Activated naive CD8-positive, alpha-beta T cell treated with anti-CD3 and anti-CD28 coated beads for 36 hours (primary cell): ENCODE measurements at regions not wholly inside any gene's neighbourhood (a gene's known extent, or its start where the extent isn't known, plus 50 kb on each side); places are given as distances from the start of the nearest gene placed in this dataset.

Experiments
- DNase-seq: peaks from one replicate; pipeline ENCODE4 v3.0.0; 2021
- H3K27ac Mint-ChIP-seq: one replicate; pipeline ENCODE4 v1.8.0; 2022; ENCODE audit warnings: mild to moderate bottlenecking, moderate library complexity, mixed read lengths
- H3K27me3 Mint-ChIP-seq: one replicate; pipeline ENCODE4 v1.8.0; 2022; ENCODE audit warnings: mild to moderate bottlenecking, mixed read lengths
- H3K36me3 Mint-ChIP-seq: one replicate; pipeline ENCODE4 v1.8.0; 2021; ENCODE audit warnings: mild to moderate bottlenecking, mixed read lengths
- H3K4me1 Mint-ChIP-seq: one replicate; pipeline ENCODE4 v1.8.0; 2021; ENCODE audit warnings: mixed read lengths
- H3K4me3 Mint-ChIP-seq: one replicate; pipeline ENCODE4 v1.8.0; 2022; ENCODE audit warnings: mild to moderate bottlenecking, moderate library complexity, mixed read lengths
- H3K9me3 Mint-ChIP-seq: one replicate; pipeline ENCODE4 v1.8.0; 2022; ENCODE audit warnings: mixed read lengths

DNA sequence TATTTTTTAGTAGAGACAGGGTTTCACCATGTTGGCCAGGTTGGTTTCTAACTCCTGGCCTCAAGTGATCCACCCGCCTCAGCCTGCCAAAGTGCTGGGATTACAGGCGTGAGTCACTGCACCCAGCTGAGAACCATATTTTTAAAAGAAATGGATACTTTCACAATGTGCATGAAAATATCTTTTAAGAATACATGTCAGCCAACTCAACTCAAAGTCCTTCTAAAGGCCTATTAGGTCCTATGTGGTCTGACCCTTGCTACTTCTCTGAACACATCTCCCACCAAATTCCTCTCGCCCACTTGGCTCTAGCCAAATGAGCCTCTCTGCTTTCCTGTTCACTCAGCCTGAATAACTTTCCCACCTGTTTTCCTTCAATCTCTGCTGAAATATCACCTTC is 119.6 kb downstream of the MTX2 start:
- DNase-seq, result no peak
- no peaks in the 10 kb centered on the region for H3K9me3 Mint-ChIP-seq
- peaks cover 39% of the 10 kb centered on the region for H3K27me3 Mint-ChIP-seq
- H3K27ac Mint-ChIP-seq, result no peak overlapping the region
- H3K36me3 Mint-ChIP-seq, result no peaks in the 10 kb centered on the region
- H3K4me3 Mint-ChIP-seq, result no peak overlapping the region
- no peaks in the 10 kb centered on the region for H3K4me1 Mint-ChIP-seq

DNA sequence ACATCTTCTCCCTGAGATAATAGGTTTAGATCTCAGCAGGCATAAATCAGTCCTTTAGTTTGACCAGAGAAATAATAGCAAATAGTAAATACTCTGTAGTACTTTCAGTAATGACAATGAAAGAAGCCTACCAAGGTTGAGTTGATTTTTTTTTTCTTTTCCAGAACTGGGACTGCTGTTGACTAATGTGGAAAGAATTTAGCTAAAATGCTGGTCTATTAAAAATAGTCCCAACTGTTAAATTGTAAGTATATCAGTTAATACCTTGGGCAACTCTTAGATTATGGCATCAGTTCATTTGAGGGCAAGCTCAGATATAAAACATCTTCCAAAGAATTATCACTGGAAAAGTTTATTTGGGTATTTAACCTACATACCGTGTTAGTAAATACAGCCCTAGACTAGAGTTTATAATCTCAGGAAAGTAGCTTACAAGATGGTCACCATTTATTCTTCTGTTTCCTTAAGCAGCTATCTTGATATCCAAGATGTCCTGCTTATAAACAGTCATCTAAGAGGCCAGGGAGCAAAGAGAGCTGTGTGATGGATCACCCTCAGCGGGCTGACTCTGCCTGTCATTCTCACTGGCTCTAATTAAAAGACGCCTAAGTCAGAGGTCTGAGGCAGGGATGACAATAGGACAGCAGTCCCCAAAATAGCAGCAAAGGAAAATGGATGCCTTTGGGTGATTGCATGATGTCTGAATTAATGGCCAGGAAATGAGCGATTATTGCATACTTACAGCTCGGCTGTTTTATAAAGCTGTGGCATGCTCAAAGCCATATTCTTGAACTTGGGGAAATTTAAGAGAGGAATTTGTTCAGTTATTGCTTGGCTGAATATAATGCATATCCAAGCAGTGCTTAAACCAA is 121.3 kb downstream of the MTX2 start:
- Mint-ChIP-seq H3K9me3 (no peaks in the 10 kb centered on the region), H3K4me3 (no peak overlapping the region), H3K27ac (no peak overlapping the region), H3K36me3 (no peaks in the 10 kb centered on the region), H3K4me1 (no peaks in the 10 kb centered on the region), H3K27me3 (peaks cover 44% of the 10 kb centered on the region)
- no peak for DNase-seq

DNA sequence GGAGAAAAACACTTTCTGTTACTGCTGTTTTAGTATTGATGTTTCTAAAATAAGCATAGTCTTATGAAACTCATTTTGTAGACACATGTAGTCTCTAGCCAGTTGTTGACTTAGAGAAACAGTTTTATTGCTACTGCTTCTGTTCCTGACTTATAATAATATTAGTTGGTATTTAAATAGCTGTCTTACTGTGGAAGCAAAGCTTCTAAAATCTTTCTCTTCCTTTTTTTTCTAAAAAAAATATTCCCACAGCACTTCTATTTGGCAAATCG is 121.8 kb downstream of the MTX2 start:
- DNase-seq, result no peak
- no peaks in the 10 kb centered on the region for H3K4me1 Mint-ChIP-seq
- H3K27ac Mint-ChIP-seq, result no peak overlapping the region
- no peak overlapping the region for H3K4me3 Mint-ChIP-seq
- no peaks in the 10 kb centered on the region for H3K9me3 Mint-ChIP-seq
- H3K36me3 Mint-ChIP-seq, result no peaks in the 10 kb centered on the region
- H3K27me3 Mint-ChIP-seq, result peaks cover 45% of the 10 kb centered on the region

DNA sequence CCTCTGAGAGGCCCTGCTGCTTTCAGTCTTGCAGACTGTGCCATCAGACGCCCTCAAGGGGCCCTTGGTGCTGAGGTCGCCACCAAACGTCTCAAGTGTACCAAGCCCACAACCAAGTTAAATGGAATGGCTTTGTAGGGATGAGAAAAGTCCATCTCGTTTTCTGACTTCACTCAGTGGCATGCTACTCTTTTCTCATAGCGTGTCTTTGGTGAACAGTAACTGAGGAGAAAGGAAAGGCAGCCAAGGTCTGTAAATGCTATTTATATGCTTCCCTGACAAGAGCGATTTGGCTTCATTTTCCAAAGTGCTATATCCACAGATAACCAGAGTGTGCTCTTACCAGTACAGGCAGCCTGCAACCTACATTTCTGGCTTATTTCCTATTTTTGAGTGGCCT is 123.0 kb downstream of the MTX2 start:
- H3K27ac Mint-ChIP-seq, result no peak overlapping the region
- H3K36me3 Mint-ChIP-seq, result no peaks in the 10 kb centered on the region
- H3K9me3 Mint-ChIP-seq, result no peaks in the 10 kb centered on the region
- H3K4me1 Mint-ChIP-seq, result no peaks in the 10 kb centered on the region
- H3K27me3 Mint-ChIP-seq, result peaks cover 43% of the 10 kb centered on the region
- no peak overlapping the region for H3K4me3 Mint-ChIP-seq
- DNase-seq, result no peak

DNA sequence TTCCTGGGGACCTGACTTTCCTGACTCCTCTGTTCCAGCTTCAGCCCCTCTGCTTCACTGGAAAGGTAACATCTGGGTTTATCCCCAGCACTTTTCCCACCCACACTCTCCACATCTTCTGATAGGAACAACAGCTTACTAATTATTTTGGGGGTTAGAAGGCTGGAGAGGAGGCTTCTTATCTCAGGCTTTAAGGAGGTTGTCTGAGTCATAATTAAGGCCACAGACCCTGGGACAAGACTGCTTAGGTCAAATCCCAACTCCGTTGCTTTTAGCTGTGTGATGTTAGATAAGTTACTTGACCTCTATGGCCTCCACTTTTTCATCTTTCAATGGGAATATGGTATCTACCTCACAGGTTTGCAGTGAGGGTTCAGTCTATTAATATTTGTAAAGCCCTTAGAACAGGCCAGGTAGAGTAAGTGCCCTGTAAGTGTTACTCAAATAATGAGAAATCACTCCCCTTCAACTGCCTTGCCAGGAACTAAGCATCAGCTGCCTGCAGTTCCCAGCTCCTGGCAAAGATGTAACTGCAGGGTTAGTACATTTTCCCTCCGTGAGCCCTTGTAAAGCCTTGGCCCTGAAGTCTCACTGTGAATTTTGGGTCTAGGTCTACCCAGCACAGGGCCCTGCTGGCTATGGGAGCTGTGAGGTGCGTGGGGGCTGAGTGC is 123.6 kb downstream of the MTX2 start:
- H3K4me1 Mint-ChIP-seq, result no peaks in the 10 kb centered on the region
- H3K27me3 Mint-ChIP-seq, result peaks cover 46% of the 10 kb centered on the region
- H3K9me3 Mint-ChIP-seq, result no peaks in the 10 kb centered on the region
- no peak overlapping the region for H3K27ac Mint-ChIP-seq
- DNase-seq, result no peak
- no peak overlapping the region for H3K4me3 Mint-ChIP-seq
- no peaks in the 10 kb centered on the region for H3K36me3 Mint-ChIP-seq

DNA sequence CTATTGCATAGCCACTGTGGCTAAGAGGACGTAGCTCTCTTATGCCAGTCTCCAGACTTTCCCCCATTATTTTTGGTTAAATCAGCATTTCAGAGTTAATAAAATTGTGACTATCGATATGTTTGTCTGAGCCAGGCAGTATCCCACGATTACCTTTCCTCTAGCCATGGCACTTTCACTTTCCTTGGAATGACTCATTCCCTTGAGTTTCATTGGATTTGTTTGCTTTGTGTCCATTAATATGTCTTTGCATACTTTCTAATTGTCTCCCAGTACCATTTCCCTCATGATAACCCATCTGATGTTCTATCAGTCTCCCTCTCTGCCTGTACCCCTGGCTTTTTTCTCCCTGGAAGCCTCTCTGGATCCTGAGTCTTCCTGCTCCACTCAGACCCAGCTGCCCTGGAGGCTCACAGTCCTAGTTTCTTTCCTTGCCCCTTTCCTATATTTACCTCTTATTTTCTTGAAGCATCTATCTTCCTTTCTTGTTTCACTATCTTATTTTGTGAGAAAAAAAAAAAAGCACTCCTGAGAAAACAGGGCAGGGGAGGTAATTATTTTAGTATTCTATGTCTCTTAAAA is 126.1 kb downstream of the MTX2 start:
- DNase-seq, result no peak
- Mint-ChIP-seq H3K27me3 (peaks cover 46% of the 10 kb centered on the region), H3K27ac (no peak overlapping the region), H3K4me3 (no peak overlapping the region), H3K9me3 (no peaks in the 10 kb centered on the region), H3K36me3 (no peaks in the 10 kb centered on the region), H3K4me1 (no peaks in the 10 kb centered on the region)

DNA sequence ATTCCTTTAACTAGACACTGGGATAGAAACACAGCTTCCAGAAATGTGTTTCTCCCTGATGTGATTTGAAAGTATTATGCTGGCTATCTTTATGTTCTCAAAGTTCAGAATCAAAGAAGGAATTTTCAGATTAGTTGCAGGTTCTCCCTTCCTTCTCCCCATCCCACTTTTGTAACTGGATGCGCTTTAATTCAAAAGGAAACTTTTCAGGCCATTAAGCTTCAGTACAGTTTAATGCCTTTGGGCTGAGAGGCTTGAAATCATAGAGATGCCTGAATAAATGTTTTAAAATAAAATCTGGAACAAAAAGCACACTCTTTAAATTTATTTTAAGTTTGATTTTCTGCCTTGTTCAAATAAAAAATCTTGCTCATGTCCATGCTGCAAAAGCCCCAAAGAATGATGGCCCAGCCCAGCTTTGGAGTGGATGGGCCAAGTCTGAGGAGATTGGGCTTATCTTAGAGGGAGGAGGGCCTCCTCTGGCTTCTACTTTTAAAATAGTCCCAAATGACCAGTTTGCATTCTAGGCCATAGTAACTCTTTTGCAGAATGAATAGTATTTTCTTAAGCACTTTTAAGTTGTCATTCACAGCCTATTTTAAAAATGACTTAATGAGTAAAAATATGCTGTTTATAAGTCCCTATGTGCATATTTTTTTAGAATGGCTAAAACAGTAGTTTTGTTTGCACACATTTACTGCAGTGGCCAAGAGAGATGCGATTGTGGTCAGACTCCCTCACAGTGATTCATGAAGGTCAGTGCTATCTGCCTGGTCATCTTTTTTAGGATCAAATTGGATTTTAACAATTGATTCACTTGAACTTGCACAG is 129.2 kb downstream of the MTX2 start:
- Mint-ChIP-seq H3K9me3 (no peaks in the 10 kb centered on the region), H3K4me3 (no peak overlapping the region), H3K27ac (no peak overlapping the region), H3K36me3 (no peaks in the 10 kb centered on the region), H3K4me1 (no peaks in the 10 kb centered on the region), H3K27me3 (peaks cover 47% of the 10 kb centered on the region)
- no peak for DNase-seq

DNA sequence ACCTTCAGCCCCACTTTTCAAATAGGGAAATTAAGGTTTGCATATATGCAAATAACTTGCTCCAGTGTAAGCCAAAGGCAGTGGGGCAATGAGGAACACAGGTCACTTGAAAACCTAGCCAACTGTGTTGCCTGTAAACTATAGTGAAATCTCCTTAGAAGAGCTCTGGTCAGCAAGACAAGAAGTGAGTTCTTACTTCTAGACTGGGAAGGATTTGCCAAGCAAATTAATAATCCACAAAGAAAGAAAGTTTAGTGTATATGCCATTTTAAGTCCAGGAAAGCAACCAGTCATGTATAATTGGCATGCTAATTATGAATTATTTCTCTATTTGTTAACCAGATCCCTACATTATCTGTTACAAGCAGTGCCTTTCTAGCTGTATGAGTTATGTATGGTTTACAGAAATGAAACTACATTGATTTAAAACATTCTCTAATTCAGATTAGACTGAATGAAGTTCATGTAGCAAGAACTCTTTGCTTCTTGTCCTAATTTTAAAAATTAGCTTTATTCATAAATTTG is 129.9 kb downstream of the MTX2 start:
- peaks cover 51% of the 10 kb centered on the region for H3K27me3 Mint-ChIP-seq
- H3K27ac Mint-ChIP-seq, result no peak overlapping the region
- no peaks in the 10 kb centered on the region for H3K9me3 Mint-ChIP-seq
- DNase-seq, result no peak
- H3K4me1 Mint-ChIP-seq, result no peaks in the 10 kb centered on the region
- no peak overlapping the region for H3K4me3 Mint-ChIP-seq
- H3K36me3 Mint-ChIP-seq, result no peaks in the 10 kb centered on the region

DNA sequence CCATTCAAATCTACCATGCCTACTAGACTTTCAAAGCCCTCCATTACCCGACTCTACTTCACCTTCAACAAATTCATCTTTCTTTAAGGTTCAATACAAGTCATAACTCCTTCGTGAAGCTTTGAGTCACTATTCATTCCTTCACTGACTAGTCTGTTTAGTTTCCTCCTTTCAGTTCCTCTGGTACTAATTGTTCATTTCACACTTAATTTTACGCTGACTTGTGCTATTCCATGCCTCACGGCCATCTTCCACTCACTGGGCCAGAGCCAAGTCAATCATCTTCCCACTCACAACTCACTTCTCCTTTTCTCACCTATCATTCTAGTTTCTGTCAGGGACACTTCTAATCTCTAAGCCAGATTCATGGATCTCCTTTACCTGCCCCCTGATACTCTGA is 136.2 kb downstream of the MTX2 start:
- DNase-seq, result no peak
- no peaks in the 10 kb centered on the region for H3K9me3 Mint-ChIP-seq
- no peak overlapping the region for H3K27ac Mint-ChIP-seq
- peaks cover 51% of the 10 kb centered on the region for H3K27me3 Mint-ChIP-seq
- no peaks in the 10 kb centered on the region for H3K36me3 Mint-ChIP-seq
- H3K4me1 Mint-ChIP-seq, result no peaks in the 10 kb centered on the region
- no peak overlapping the region for H3K4me3 Mint-ChIP-seq

DNA sequence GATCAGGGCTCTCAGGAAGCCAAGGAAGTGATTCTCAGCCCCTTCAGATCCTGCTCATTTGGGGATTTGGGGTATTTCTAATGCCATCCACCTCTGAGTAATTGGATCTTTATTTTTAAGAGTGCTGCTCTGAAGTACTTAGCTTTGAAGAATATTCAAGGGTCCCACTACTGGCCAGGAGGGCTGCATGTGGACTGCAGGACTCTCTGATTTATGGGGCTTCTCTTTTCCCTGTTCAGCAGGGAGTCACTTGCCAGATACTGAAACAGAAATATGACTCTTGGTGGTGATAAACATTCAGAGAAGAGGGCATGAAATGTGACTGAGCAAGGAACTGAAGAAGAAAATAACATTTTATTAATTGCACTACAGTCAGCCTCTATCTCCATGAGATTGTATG is 138.5 kb downstream of the MTX2 start:
- no peak for DNase-seq
- Mint-ChIP-seq H3K4me3 (no peak overlapping the region), H3K27me3 (peaks cover 47% of the 10 kb centered on the region), H3K36me3 (no peaks in the 10 kb centered on the region), H3K27ac (no peak overlapping the region), H3K4me1 (no peaks in the 10 kb centered on the region), H3K9me3 (no peaks in the 10 kb centered on the region)

DNA sequence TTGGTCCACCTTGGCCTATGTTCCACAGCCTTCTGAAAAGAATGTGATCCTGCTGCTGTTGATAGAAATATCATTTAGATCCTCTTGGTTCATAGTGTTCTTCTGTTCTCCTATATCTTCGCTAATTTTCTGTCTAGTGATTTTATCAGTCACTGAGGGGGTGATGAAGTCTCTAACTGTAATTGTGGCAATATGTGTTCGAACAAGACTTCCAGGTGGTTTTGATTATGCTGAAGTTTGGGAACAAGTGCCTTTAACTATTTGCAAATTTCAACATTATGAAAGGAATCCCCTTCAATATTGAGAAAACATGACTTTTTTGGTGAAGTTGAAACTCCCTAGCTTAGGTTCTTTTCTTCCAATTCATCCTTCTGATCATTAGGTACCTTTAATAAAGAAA is 140.4 kb downstream of the MTX2 start:
- no peak for DNase-seq
- Mint-ChIP-seq H3K36me3 (no peaks in the 10 kb centered on the region), H3K27ac (no peak overlapping the region), H3K27me3 (peaks cover 49% of the 10 kb centered on the region), H3K4me1 (no peaks in the 10 kb centered on the region), H3K4me3 (no peak overlapping the region), H3K9me3 (no peaks in the 10 kb centered on the region)

DNA sequence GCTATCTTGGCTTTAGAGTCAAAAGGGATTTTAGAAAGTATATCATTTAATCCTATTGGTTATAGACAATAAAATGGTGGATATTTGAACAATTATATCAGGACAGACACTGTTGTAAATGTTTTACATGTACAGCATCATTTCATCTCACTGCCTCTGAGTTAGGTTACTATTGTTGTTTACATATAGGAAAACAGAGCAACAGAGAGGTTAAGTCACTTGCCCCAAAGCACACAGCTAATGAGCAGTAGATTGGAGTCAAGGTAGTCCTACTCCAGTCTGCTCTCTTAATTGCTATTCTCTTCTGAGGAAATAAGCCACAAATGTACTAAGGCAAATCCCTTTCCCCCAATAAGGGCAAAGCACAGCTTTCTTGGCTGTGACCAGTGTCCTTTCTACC is 142.9 kb downstream of the MTX2 start:
- Mint-ChIP-seq H3K27ac (no peak overlapping the region), H3K27me3 (peaks cover 50% of the 10 kb centered on the region), H3K4me1 (no peaks in the 10 kb centered on the region), H3K4me3 (no peak overlapping the region), H3K9me3 (no peaks in the 10 kb centered on the region), H3K36me3 (no peaks in the 10 kb centered on the region)
- no peak for DNase-seq

DNA sequence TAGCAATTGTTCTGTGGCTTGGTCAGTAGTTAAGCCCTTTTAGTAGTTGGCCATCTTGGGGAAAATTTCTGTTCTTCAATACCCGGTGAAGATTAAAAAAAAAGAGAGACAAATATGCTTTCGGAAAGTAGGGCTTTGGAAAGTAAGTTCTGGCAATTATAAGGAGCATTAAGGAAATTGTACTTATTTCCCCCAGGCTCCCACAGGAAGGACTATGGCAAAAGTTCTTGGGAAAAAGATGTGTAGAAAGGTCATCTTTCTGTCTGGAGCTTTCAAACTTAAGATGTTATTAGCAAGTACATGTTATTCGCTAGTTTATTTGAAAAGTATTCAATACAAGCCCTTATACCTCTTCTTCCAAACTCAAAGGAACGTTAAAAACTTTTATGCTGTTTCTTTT is 144.5 kb downstream of the MTX2 start:
- Mint-ChIP-seq H3K9me3 (no peaks in the 10 kb centered on the region), H3K4me1 (no peaks in the 10 kb centered on the region), H3K36me3 (no peaks in the 10 kb centered on the region), H3K27me3 (peaks cover 43% of the 10 kb centered on the region), H3K4me3 (no peak overlapping the region), H3K27ac (no peak overlapping the region)
- no peak for DNase-seq

DNA sequence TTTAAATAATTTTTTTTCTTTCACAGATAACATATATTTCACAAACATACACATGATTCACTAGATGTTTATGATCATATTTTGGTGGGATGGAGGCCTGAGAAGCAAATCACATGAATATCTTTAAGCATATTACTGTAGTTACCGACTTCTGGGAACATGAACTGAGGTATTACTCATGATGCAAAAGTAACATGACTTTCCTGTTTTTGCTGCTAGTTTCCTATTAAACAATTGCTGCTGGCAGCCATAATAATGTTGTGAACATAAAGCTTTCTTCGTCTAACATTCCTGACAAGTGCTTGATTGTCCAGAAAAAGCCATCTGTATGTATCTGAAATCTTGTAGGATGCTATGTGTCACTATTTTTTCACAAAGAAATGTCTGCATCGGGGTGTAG is 145.4 kb downstream of the MTX2 start:
- no peak for DNase-seq
- H3K9me3 Mint-ChIP-seq, result no peaks in the 10 kb centered on the region
- H3K4me3 Mint-ChIP-seq, result no peak overlapping the region
- no peaks in the 10 kb centered on the region for H3K36me3 Mint-ChIP-seq
- H3K27ac Mint-ChIP-seq, result no peak overlapping the region
- peaks cover 38% of the 10 kb centered on the region for H3K27me3 Mint-ChIP-seq
- no peaks in the 10 kb centered on the region for H3K4me1 Mint-ChIP-seq
